ENCODE measurements at regions not wholly inside any gene's neighbourhood (a gene's known extent, or its start where the extent isn't known, plus 50 kb on each side); places are given as distances from the start of the nearest gene placed in this dataset.

- Mint-ChIP-seq H3K4me3 (no peak overlapping the region), H3K9me3 (no peaks in the 10 kb centered on the region), H3K36me3 (ENCODE audit: low read depth) (no peaks in the 10 kb centered on the region), H3K4me1 (no peaks in the 10 kb centered on the region), H3K27ac (no peak overlapping the region), H3K27me3 (ENCODE audit: low read depth, poor library complexity) (no peaks in the 10 kb centered on the region)
- TF ChIP-seq CTCF (IDR thresholded peaks at IDR 0.05) = no peak
- DNase-seq = no peak
These were observed 54.4 kb upstream of the CLNK start for GRCh38 chr4:10738826-10739489.

- H3K4me3 Mint-ChIP-seq = no peak overlapping the region
- H3K27ac Mint-ChIP-seq = no peak overlapping the region
- no peaks in the 10 kb centered on the region for H3K9me3 Mint-ChIP-seq
- no peaks in the 10 kb centered on the region for H3K36me3 Mint-ChIP-seq (ENCODE audit: low read depth)
- H3K4me1 Mint-ChIP-seq = no peaks in the 10 kb centered on the region
- DNase-seq = no peak
- no peaks in the 10 kb centered on the region for H3K27me3 Mint-ChIP-seq (ENCODE audit: low read depth, poor library complexity)
- no peak for TF ChIP-seq CTCF (IDR thresholded peaks at IDR 0.05)
These were observed 52.8 kb upstream of the CLNK start for GRCh38 chr4:10737337-10737736.

- Mint-ChIP-seq H3K4me1 (no peaks in the 10 kb centered on the region), H3K27me3 (ENCODE audit: low read depth, poor library complexity) (no peaks in the 10 kb centered on the region), H3K27ac (no peak overlapping the region), H3K36me3 (ENCODE audit: low read depth) (no peaks in the 10 kb centered on the region), H3K9me3 (no peaks in the 10 kb centered on the region), H3K4me3 (no peak overlapping the region)
- DNase-seq = no peak
- no peak for TF ChIP-seq CTCF (IDR thresholded peaks at IDR 0.05)
These were observed 52.3 kb upstream of the CLNK start for GRCh38 chr4:10736895-10737294.

- H3K4me3 Mint-ChIP-seq = no peak overlapping the region
- TF ChIP-seq CTCF (IDR thresholded peaks at IDR 0.05) = no peak
- H3K4me1 Mint-ChIP-seq = no peaks in the 10 kb centered on the region
- no peaks in the 10 kb centered on the region for H3K9me3 Mint-ChIP-seq
- DNase-seq = no peak
- H3K36me3 Mint-ChIP-seq (ENCODE audit: low read depth) = no peaks in the 10 kb centered on the region
- H3K27me3 Mint-ChIP-seq (ENCODE audit: low read depth, poor library complexity) = no peaks in the 10 kb centered on the region
- H3K27ac Mint-ChIP-seq = no peak overlapping the region
These were observed 51.7 kb upstream of the CLNK start for GRCh38 chr4:10736266-10736665.

GRCh38 chr4:10734697-10735096, 50.1 kb upstream of the CLNK start:
- no peak for TF ChIP-seq CTCF (IDR thresholded peaks at IDR 0.05)
- Mint-ChIP-seq H3K27me3 (ENCODE audit: low read depth, poor library complexity) (no peaks in the 10 kb centered on the region), H3K9me3 (no peaks in the 10 kb centered on the region), H3K27ac (no peak overlapping the region), H3K36me3 (ENCODE audit: low read depth) (no peaks in the 10 kb centered on the region), H3K4me1 (no peaks in the 10 kb centered on the region), H3K4me3 (no peak overlapping the region)
- no peak for DNase-seq
